Right ventricle myocardium superior (tissue), 1 donor: ENCODE measurements at regions not wholly inside any gene's neighbourhood (a gene's known extent, or its start where the extent isn't known, plus 50 kb on each side); places are given as distances from the start of the nearest gene placed in this dataset.
"Not testable (repeated sequence)": the region's sequence is repeated elsewhere in the genome, so short reads cannot be mapped to it uniquely, and the experiment has no call there.

Experiments used
- ATAC-seq: fragments of 200-7000 bp; cut with Tn5 transposase; one replicate; pipeline ENCODE4 v1.9.1; 2020; ENCODE audit warnings: mild to moderate bottlenecking; ENCODE audit not compliant: poor library complexity
- DNase-seq: peaks from one replicate; pipeline ENCODE4 v3.0.0-alpha.2; 2020
- intact Hi-C: fragments of 100-400 bp; cut with DNase I; formaldehyde crosslinking; loops from one replicate; pipeline ENCODE4 v1.11.2; 2022
- donor health status: DM: no; HTN: yes; CAD: no; lungs with severe emphysema.

DNA sequence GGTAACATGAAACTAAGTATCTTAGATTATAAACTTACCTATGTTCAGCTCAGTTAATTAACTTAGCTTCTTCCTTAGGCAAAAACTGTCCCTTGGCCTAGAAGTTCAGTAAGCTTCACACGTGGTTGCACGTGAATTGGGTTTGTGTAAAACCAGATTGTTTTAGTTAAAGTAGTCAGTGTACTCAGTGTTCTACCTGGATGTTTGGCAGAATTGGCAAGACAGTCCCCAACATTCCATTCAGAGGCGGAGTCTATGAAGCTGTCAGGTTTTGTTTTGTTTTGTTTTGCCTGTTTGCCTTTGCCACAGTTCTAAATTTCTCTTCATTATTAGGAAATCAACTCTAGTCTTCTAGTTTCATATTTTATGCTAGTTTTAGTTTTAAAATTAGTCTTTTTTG, 105.3 kb upstream of the ZEB2 start:
- DNase-seq, result no peak
- no peak for ATAC-seq
- intact Hi-C loops, result no loop called here

DNA sequence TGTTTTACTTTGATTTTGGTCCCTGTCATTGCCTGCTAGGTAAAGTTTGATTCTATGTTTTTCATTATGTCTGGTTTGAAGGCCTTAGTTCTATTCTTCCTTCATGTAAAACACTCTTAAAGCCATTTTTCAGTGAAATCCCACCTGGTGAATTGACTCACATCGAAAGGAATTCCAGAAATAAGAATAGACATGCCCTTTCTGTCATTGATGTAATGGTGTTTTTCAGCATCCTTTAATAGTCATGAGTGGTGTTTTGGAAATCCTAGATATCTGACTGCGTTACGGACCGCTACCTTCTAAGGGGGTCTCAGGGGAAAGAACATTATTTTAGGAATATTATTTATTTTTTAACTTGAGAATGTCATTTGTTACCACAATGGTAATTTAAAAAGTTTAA, 104.5 kb upstream of the ZEB2 start:
- DNase-seq (no peak), ATAC-seq (no peak)
- intact Hi-C loops, result no loop called here

DNA sequence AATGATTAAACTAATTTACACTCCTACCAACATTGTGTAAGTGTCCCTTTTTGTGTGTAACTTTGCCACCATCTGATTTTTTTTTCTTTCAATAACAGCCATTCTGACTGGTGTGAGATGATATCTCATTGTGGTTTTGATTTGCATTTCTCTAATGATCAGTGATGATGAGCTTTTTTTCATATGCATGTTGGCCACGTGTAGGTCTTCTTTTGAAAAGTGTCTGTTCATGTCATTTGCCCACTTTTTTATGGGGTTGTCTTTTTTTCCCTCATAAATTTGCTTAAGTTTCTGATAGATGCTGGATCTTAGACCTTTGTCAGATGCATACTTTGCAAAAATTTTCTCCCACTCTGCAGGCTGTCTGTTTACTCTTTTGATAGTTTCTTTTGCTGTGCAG, 102.5 kb upstream of the ZEB2 start:
- intact Hi-C loops, ATAC-seq, DNase-seq: not testable (repeated sequence)

DNA sequence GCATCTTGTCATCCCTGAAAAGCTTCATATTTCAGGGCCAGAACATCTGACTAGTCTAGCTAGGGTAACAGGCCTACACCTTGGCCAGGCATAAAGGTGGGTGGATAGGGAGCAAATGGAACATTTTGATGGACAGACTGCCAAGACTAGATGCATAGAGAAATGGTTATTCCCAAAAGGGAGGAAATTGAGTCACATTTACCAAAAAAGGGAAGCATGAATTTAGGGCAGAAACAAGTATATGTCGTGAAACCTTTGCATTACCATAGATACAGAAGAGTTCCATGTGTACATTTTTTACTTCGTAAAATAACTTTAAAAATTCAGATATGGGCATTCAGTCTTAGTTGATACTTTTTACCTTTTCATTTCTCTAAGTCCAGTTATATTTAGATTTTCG, 101.3 kb upstream of the ZEB2 start:
- intact Hi-C loops, result no loop called here
- no peak for ATAC-seq
- DNase-seq, result no peak

DNA sequence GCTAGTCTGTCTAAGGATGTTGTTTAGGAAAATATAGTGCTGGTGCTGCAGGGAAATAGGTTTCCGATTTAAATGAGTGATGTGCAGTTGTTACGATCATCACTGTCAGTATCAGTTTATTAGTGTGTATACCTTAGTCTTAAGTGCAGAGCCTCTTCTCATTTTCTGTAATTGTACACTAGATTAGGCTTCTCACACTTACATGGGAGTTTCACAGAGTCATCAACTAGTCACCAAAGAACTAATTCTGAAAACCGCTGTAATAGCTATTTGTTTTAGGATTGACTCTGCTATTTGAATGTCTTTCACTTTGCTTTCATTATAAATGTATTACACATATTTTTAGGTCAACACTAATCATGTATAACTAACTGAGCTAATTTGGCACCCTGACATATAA, 99.8 kb upstream of the ZEB2 start:
- ATAC-seq, result no peak
- intact Hi-C loops, result no loop called here
- DNase-seq, result no peak

DNA sequence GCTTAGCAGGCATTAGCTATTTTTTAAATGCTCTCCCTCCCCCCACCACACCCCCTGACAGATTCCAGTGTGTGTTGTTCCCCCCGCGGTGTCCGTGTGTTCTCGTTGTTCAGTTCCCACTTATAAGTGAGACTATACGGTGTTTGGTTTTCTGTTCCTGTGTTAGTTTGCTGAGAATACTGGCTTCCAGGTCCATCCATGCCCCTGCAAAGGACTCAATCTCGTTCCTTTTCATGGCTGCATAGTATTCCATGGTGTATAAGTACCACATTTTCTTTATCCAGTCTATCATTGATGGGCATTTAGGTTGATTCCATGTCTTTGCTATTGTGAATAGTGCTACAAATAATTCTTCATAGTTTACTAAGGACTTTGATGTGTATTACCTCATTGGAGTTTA, 97.3 kb upstream of the ZEB2 start:
- ATAC-seq, intact Hi-C loops: not testable (repeated sequence)

DNA sequence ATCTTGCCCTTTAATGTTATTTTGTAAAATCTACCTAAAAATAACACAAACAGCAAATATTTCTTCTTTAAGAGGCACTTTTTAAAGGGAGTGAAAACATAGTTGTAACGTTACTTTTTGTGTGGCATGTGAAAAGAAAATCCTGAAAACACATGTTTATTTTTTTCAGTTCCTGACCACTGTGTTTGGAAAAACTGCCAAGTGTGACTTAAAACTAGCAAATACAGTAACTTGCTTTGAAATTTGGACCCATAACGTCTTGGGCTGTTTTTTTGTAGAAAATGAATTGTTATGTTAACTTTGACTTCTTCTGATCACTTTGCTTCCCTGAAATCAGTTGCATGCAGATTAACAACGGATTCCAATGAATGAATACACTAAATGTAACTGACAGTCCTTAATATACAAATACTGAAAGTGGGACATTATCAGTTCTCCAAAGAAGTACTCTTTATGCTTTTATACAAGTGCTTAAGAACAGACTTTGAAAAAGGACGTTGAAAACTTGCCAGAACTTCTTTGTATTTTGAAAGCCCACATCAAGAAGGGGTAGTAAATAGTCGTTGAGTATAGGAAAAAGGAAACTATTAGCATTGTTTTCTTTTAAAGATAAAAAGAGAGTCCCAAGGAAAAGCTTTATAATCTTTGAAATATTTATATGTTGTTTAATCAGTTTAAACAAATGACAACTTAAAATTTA, 96.1 kb upstream of the ZEB2 start:
- intact Hi-C loops, result no loop called here
- no peak for DNase-seq
- ATAC-seq, result no peak

More for the DNA sequence above, 97.3 kb upstream of the ZEB2 start:
- DNase-seq, result not testable (repeated sequence)

DNA sequence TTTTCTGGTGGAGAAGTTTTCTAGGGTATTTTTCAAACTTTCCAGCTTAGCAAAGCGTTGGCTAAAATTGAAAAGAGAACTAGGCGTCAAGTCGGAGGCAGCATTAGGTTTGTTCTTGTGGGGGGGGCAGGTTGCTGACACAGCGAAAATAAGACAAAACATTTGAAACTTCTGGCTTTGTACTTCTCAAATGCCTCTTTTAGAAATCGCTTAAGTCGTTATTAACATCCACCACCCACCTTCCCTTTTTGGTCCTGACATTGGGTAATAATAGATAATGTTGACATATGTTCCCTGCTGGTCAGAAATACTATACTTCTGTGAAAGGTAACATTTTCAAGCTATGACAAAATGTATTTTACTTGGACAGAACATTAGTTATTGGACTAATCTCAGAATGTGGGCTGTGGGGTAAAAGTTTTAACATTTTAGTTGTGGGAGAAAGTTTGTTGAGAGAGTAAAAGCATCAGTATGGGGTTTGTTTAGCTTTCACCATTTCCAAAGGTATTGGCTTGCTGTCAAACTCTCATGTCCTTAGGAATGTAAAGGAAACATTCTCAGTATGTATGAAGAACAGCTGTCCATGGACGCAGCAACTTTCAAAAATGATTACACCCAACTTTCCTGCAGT, 88.1 kb upstream of the ZEB2 start:
- intact Hi-C loops, result no loop called here
- ATAC-seq, result peak; percentile 75
- DNase-seq, result peak; percentile 41

DNA sequence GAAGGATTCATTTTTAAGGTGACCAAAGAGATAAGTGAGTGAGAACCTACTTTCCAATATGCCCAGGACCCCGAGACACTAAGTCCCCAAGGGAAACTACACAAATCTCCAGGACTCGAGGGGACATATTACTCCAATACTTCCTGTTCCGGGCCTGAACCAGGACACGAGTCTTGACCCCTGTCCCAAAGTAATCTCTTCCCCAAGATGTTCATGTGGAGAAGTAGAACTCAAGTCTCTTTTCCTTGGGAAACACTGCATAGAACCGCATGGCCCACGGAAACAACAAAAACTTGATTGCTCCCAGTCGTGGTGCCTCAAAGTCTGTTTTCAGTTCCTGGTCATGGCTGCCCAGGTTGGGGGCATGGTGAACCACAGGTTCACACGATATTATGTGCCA, 87.2 kb upstream of the ZEB2 start:
- DNase-seq (no peak), ATAC-seq (no peak)
- intact Hi-C loops, result no loop called here

DNA sequence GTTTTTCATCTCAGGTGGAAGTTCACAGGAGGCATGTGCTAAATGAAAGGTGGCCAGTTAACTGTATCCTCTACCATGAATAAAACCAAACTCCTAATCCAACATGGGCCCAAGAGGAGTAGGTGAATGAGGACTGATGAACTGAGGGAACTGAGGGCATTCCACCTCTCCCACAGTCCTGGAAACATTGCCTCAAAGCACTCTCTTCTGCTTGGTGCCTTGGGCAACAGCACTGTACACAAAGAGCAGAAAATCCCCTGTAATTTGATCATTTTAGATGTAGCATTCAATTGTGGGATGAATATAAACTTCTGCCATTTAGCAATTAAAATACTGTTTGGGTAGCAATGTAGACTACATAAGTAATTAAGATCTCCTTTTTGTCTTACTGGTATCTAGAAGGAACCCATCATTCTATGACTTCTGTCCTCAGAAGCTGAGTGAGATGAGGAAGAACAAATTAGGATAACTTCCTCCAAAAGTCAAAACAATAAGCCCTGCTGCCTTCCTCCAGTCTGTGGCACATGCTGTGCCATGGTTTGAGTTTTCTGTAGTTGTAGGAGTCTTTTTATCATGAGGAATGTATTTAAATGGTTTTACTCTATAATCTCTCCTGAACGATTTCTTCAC, 86.7 kb upstream of the ZEB2 start:
- intact Hi-C loops, result no loop called here
- DNase-seq (no peak), ATAC-seq (peak; percentile 73)

DNA sequence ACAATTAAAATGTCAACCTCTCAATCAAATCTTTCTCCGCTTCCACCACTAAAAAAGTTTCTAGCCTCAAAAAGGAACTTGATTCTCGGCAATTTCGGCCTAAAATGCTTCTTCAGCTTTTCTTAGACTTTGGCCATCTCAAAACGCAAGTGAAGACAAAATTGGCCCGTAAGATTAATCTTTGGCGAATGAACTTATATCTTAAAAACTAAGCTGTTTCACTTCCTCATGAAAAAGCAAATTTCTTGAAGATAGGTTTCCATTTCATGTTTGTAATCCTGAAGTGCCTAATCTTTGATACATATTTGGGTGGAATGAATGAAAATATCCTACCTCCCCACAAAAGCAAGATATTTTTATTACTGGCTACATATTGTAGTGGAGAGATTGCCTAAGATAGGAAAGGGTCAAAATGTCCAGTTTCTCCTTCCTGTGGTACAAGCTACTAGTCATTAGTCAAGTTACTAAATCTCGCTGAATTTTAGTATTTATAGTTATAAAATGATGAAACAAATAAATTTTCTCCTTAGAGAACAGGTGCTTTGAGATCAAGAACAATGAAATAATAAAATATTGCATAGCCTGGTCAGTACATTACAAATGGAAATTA, 85.4 kb upstream of the ZEB2 start:
- DNase-seq (no peak), ATAC-seq (peak; percentile 37)
- intact Hi-C loops, result no loop called here

DNA sequence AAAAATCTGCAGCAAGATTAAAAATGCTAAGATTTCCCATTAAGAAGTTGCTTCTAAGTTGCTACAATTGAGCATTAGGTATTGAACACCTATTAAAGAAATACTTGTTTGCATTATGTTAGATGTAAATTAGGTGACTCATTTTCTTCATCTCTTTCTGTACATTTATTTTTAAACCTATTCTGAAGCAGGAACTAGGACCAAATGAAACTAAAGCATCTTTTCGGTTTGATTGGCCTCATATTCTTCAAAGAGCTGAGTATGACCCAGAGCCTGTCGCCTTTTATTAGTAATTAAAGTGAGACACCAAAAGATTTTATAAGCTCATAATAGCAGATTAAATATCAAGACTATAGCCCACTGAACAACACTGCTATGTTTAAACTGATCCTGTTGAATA, 83.4 kb upstream of the ZEB2 start:
- DNase-seq (no peak), ATAC-seq (no peak)
- intact Hi-C loops, result no loop called here

DNA sequence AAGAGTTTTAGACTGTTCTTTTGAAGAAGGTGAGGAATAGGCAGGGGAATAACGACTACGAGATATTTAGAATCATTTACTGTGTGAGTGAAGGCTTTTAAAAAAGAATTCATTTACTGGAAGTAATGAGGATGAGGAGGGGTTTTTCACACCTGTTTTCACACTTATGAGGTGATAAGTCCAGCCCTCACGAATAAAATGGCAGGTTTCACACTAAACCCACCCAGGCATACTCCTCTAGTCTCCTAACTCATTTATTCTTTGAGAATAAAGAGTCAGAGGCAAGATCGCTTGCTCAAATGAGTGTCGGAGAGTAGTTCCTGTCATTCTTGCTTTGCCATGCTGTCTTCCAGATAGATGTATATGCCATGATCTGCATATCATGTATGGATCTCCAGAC, 79.0 kb upstream of the ZEB2 start:
- ATAC-seq, result no peak
- intact Hi-C loops, result no loop called here
- DNase-seq, result no peak

DNA sequence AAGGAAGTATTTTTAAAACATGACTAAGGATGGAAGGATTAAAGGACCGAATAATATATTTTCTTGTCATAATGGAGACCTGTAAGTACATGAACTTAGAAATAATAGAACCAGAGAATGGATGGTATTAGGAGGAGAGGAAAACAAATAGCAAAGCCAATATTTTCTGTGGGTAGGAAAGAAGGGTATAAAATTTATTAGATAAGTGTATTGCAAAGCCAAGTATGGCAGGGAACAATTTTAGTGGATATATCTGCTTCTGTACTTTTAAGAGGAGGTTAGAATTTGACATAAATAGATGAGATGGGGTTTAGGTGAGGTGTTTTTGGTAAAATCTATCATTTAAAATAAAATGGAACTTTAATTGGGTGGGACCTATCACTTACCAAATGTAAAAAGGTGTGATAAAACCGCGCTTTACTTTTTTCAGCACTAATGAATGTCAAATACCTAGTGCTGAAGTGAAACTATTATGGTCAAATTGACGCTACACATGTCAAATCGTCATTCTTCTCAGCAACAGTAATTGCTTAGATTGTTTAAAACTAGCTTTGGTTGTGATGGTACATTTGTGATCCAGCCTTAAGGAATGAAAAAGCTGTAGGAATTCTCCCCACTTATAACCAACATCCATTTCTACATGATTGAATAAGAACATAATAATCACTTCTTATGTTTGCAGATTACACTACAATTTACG, 78.1 kb upstream of the ZEB2 start:
- ATAC-seq (no peak), DNase-seq (no peak)
- intact Hi-C loops, result no loop called here

DNA sequence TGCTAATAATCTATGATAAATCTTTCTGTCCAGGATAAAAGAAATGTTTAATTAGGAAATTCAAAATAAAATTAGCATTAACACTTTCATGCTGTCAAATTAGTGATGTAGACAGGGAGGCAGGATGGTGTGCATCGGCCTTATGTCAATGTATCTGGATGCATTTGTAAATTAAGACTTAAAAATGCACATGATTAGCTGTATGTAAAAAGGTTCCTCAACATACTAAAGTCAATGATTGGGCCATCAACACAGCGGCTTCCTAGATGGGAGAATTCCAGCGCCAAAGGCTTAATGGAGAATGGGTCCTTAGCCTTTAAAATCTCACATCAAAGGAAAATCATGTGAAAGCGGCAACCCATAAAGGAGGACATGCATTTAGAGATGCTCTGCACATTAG, 77.5 kb upstream of the ZEB2 start:
- ATAC-seq (no peak), DNase-seq (no peak)
- intact Hi-C loops, result no loop called here

DNA sequence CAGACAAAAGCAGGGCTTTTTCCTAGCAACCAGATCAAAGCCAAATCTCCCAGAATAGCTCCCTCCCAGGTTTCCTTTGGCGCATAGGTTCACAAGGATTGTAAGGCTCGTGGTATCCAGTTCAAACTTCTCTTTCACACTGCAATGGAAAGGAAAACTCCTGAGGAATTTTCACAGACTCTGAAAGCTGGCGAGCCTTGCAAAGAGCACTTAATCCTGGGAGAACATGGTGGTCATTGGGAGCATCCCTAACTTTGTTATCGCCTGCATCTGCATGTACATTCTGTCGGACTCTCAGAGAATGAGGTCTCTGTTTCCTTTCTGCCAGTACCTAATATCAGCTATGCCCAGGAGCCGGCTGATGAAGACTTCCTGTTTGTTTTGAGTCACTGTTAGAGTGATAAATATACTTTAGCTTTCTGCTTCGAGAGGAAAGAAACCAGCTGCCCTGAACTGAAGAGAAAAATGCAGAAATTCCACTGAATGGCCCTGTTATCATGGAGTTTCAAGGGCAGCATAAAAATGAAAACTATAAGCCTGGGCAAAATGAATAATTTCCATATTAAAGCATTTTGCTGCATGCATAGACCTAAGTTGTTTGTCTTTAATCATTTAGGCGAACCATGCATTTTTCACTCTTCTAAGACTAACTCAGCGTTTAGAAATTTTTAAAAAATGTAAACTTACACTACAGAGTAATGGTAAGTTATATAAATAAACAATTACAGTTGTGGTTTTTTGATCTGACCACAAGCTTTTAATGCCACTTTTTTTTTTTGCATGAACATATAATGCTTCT, 76.4 kb upstream of the ZEB2 start:
- DNase-seq (no peak), ATAC-seq (no peak)
- intact Hi-C loops, result no loop called here

DNA sequence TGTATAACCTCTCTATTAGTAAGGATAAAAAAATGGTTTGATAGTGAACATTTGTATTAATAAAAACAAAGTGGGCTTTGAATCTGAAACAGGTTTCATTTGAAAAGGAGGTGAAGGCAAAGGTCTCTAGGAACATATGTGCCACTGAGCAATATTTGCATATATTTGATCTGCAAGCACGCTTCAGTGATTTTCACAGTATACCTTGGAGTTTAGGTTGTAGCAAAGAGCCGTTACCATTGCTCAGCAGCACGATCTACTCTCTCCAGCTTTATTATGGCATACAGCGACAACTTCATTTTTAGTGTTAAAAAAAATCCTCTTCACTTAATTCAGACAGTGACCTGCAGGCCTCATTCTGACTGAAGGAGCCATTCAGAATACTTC, 75.8 kb upstream of the ZEB2 start:
- intact Hi-C loops, result no loop called here
- DNase-seq, result no peak
- no peak for ATAC-seq

DNA sequence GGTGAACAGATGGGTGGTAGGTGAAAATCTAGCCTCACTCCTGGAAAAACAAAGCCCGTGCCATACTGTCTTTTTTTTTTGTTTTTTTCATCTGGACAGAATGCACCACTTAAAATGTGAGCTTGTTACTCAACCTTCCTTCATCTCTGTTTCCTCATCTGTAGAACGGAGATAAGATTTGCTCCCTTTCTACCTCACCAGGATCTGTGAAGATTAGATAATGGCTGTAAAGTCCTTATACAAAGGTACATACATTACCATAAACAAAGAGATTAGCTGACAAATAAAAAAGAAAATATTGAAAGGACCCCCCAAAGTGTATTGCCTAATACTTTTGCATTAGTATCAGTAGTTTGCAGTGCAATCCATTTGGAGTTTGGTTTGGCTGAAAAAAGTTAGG, 75.4 kb upstream of the ZEB2 start:
- ATAC-seq (no peak), DNase-seq (no peak)
- intact Hi-C loops, result no loop called here

DNA sequence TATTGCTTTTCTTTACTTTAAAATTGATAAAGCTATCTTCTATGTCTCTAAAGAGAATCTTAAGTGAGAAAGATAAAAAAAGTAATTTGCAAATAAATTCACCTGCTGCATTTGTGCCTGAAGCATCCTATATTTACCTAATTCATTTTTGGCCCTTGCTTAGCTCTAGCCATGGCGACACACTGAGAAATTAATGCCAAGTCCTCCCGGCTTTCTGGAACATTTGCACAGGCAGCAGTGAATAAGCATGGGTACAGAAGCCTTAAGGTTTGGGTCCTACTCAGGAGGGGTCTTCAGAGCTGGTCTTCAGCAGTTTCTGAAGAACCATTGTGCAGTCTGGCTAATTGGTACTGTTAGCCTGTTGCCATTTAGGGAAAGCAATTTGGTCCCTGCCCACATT, 73.9 kb upstream of the ZEB2 start:
- ATAC-seq, result no peak
- DNase-seq, result no peak
- intact Hi-C loops, result no loop called here
